Stimulated activated effector memory CD8-positive, alpha-beta T cell treated with anti-CD3 and anti-CD28 coated beads, Interleukin-12 subunit alpha, Interleukin-12 subunit beta, amount 100 ng/mL, for 72 hours (primary cell): ENCODE measurements at regions not wholly inside any gene's neighbourhood (a gene's known extent, or its start where the extent isn't known, plus 50 kb on each side); places are given as distances from the start of the nearest gene placed in this dataset.
"Not testable (repeated sequence)": the region's sequence is repeated elsewhere in the genome, so short reads cannot be mapped to it uniquely, and the experiment has no call there.

ENCODE experiments used
- ATAC-seq: fragments of 150-1000 bp; cut with Tn5 transposase; 2 replicates; pipeline ENCODE4 v1.10.0; 2021
- DNase-seq, 2 donors: peaks; one replicate each; pipeline ENCODE4 v3.0.0; 2021 to 2022; ENCODE audit warnings: low spot score in 2 of 2
- H3K27ac Mint-ChIP-seq: one replicate; pipeline ENCODE4 v1.8.0; 2022; ENCODE audit warnings: mild to moderate bottlenecking, mixed read lengths
- H3K36me3 Mint-ChIP-seq: one replicate; pipeline ENCODE4 v1.8.0; 2022; ENCODE audit warnings: mild to moderate bottlenecking, mixed read lengths
- H3K4me1 Mint-ChIP-seq: one replicate; pipeline ENCODE4 v1.8.0; 2022; ENCODE audit warnings: mixed read lengths
- H3K4me3 Mint-ChIP-seq: one replicate; pipeline ENCODE4 v1.8.0; 2022; ENCODE audit warnings: mild to moderate bottlenecking, mixed read lengths
- H3K9me3 Mint-ChIP-seq: one replicate; pipeline ENCODE4 v1.8.0; 2022; ENCODE audit warnings: mixed read lengths

DNA sequence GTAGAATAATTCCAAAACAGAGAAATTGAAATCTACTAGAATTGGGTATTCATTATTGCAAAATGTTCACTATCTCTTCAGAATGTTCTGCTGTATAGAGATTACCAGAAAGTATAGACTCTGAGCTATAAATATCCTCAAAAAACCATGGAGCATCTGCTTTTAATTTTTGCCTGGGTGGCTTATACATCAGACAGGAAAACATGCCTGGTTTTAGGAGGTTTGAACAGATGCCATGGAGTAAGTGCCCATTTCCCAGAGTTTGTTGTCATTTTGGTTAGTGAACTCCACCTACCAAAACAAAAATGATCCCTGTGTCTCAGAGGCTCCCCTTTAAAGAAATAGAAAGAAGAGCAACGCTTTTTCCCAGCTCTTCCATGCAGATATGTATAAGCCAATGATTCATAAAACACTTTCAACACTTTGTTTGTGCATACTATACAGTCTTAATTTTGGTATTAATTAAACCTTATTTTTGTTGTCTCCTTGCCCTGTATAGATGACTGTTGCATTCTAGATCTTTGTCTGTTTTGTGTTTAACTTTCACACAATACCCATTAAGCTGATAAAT, 68.7 kb downstream of the MEPE start:
- no peak overlapping the region for H3K27ac Mint-ChIP-seq
- peaks cover 9% of the 10 kb centered on the region for H3K4me1 Mint-ChIP-seq
- ATAC-seq, result no peak
- no peaks in the 10 kb centered on the region for H3K36me3 Mint-ChIP-seq
- no peaks in the 10 kb centered on the region for H3K9me3 Mint-ChIP-seq
- no peak for DNase-seq
- H3K4me3 Mint-ChIP-seq, result no peak overlapping the region

DNA sequence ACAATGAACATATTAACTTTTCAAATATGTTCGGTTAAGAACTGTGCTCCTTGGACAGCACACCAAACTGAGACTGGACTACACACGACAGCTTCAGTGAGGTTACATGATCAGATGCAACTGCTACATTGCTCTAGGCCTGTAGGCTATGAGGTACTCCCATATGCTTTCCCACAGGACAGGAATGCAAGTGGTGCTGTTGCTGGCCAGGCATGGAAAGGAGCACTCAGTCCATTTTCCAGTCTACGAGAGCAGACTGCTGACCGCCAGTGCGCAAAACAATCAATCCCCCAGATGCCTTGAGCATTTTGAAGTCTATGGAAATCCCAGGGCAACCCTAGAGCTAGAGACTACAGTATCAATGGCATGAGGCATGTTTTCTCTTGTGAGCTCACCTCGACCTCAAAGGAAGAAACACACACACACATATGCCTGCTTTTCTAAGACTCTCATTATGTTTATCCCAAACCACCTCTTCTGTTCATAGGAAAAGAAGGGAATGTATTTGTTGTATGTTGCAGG, 70.8 kb upstream of the SPP1 start:
- no peak overlapping the region for H3K27ac Mint-ChIP-seq
- no peak for ATAC-seq
- no peak overlapping the region for H3K4me3 Mint-ChIP-seq
- H3K4me1 Mint-ChIP-seq, result no peaks in the 10 kb centered on the region
- H3K9me3 Mint-ChIP-seq, result no peaks in the 10 kb centered on the region
- no peak for DNase-seq
- no peaks in the 10 kb centered on the region for H3K36me3 Mint-ChIP-seq

DNA sequence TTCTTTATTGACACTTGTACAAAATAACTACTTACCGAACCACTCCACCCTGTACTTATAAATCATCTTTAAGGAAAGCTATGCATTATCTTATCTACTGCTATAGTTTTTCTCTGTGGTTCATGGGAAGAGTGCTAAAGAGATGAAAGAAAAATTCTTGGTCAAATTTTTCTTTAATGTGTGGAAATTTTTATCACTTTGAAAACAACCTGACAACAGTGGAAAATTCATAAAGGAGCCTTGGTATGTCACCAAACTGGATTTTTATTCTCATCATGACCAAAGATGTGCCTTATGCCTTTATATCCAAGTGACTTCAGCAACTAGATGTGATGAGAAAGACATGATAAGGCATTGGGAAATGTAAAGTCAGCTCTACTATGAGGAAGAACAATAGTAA, 67.2 kb upstream of the SPP1 start:
- DNase-seq, result no peak
- no peaks in the 10 kb centered on the region for H3K4me1 Mint-ChIP-seq
- no peaks in the 10 kb centered on the region for H3K36me3 Mint-ChIP-seq
- no peaks in the 10 kb centered on the region for H3K9me3 Mint-ChIP-seq
- no peak for ATAC-seq
- no peak overlapping the region for H3K4me3 Mint-ChIP-seq
- no peak overlapping the region for H3K27ac Mint-ChIP-seq

DNA sequence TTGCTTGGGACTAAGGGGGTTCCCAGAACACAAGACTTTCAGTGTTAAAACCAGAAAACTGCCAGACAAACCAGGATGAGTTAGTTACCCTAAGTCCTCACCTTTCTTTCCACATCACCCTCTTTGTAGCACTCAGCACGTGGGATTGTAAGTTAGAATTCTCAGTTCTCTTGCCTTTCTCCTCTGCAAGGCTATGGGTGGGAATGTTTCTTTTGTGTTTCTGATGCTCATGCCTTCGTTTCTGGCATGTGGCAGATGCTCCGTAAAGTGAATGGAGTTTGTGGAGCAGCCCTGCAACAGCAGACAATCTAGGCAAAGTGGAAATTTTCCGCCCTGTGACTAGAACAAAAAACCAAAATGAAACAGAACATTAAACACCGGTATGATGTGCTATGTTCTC, 64.7 kb upstream of the SPP1 start:
- no peaks in the 10 kb centered on the region for H3K36me3 Mint-ChIP-seq
- H3K4me1 Mint-ChIP-seq, result no peaks in the 10 kb centered on the region
- no peak overlapping the region for H3K27ac Mint-ChIP-seq
- DNase-seq (no peak), ATAC-seq (no peak)
- no peak overlapping the region for H3K4me3 Mint-ChIP-seq
- H3K9me3 Mint-ChIP-seq, result no peaks in the 10 kb centered on the region

DNA sequence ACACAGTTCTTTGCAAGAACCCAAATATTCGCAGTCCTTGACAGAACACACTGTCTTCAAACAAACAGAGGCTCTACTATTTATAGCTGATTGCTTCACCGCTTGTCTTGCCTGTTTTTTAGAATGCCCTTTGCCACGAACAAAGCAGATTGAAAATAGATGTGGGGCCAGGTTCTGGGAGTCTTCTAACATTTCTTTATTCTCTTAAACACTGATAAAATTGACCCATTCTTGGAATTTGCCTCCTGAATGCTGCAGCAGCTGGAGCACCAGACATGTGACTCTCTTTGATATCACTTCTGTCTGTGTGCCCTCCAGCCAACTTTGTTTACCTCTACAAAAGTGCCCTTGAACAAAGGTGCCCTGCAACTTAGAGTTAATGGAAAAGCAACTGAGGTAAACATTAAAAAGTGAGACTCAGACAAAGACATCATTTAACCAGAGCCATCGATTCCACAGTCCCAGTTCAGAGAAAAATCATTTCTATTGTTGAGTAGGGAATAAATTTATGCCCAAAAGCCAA, 64.2 kb upstream of the SPP1 start:
- DNase-seq (no peak), ATAC-seq (no peak)
- H3K9me3 Mint-ChIP-seq, result no peaks in the 10 kb centered on the region
- no peaks in the 10 kb centered on the region for H3K36me3 Mint-ChIP-seq
- no peak overlapping the region for H3K4me3 Mint-ChIP-seq
- H3K27ac Mint-ChIP-seq, result no peak overlapping the region
- H3K4me1 Mint-ChIP-seq, result no peaks in the 10 kb centered on the region

DNA sequence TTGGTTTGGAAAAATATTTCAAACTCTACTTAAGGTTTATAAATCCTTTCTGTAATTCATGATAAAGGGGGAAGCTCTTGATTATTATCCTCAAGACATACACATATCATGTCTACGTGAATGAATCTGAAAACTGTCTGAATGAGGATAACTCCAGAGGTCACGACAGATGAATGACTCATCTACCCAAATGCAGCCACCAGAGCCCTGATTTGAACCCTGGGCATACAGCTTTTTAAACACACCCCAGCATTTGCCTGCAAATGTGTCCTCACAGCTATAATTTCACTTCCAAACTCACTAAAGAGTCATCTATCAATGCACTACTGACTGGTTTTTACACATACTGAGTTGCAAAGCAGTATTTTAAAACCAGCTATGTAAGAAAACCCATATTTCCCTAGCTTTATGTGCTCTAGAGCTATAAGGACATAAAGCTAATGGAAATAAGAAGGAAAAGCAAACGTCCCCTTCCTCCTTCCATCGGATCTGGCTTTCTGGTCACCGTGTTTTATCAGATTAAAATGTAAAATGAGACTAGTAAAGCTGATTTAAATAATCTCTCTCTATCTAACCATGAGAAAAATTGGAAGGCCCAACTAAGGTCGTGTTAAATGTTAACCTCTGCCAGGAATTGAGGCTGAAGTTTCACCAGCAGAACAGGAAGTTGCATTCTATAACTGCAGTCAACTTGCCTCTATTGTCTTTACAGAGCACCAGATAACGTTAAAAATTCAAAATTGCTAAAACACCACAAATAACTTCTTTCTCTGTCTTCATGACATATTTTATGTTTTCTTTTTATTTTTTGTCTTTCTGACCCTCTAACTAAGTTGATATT, 63.1 kb upstream of the SPP1 start:
- Mint-ChIP-seq H3K4me1 (no peaks in the 10 kb centered on the region), H3K4me3 (no peak overlapping the region), H3K36me3 (no peaks in the 10 kb centered on the region), H3K27ac (no peak overlapping the region), H3K9me3 (no peaks in the 10 kb centered on the region)
- ATAC-seq (peak; percentile 52), DNase-seq (no peak)

DNA sequence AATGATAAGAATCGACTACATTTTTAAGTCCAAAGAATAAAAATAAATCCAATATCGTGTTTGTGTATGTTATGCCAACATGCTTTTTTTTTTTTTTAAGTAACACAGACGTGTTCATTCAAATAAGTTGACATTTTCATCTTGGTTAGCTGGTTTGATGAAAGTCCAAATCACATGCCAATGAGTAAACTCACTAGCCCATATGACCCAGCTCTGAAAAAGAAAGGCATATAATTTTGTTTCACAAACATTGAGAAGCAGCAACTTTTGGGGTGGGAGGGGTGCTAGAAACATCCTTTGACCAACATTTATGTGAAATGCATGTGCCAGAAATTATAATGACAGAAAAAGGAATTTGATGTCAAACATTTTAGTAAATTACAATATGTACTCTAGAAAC, 61.6 kb upstream of the SPP1 start:
- no peak overlapping the region for H3K27ac Mint-ChIP-seq
- DNase-seq, result no peak
- no peak for ATAC-seq

DNA sequence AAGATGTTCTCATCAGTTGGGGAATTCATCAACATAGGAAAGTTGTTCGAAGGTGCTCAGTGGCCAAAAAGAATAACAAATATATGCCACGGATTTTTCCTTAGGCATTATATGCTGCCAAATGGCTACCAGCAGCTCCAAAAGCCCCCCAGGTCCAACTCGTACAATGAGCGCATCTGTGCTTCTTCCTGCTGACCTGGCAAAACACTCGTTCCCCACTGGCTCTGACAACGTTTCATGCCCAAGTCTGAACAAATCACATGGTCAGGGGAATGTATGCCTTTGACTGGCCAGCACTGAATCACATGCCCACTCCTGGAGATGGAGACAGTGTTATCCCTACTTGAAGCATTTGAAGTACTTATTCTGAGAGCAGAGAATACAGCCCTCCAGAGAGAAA, 59.9 kb upstream of the SPP1 start:
- DNase-seq, result no peak
- Mint-ChIP-seq H3K4me3 (no peak overlapping the region), H3K9me3 (no peaks in the 10 kb centered on the region), H3K27ac (no peak overlapping the region), H3K4me1 (no peaks in the 10 kb centered on the region), H3K36me3 (no peaks in the 10 kb centered on the region)
- ATAC-seq, result no peak

More for the DNA sequence above, 61.6 kb upstream of the SPP1 start:
- H3K36me3 Mint-ChIP-seq, result no peaks in the 10 kb centered on the region
- no peaks in the 10 kb centered on the region for H3K9me3 Mint-ChIP-seq
- no peak overlapping the region for H3K4me3 Mint-ChIP-seq
- H3K4me1 Mint-ChIP-seq, result no peaks in the 10 kb centered on the region

DNA sequence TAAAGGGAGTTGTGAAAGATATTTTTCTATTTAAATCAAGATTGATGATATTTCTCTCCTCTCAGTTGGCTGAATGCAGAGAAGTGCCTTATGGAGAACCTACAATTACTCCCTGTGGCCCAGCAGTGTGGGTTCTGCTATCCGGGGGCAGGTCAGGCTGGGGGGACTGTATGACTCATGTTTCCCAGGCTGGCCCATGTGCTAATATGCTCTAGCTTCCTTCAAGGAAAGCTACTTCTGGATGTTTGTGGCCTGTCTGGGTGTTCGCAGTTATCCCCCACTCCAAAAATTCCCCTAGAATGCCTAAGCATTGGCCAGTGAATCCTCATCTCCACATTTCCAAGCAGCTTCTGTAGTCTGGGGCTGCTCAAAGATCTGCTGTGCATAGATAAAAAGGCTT, 58.9 kb upstream of the SPP1 start:
- Mint-ChIP-seq H3K36me3 (no peaks in the 10 kb centered on the region), H3K27ac (no peak overlapping the region), H3K4me1 (no peaks in the 10 kb centered on the region), H3K4me3 (no peak overlapping the region), H3K9me3 (no peaks in the 10 kb centered on the region)
- DNase-seq (no peak), ATAC-seq (no peak)

DNA sequence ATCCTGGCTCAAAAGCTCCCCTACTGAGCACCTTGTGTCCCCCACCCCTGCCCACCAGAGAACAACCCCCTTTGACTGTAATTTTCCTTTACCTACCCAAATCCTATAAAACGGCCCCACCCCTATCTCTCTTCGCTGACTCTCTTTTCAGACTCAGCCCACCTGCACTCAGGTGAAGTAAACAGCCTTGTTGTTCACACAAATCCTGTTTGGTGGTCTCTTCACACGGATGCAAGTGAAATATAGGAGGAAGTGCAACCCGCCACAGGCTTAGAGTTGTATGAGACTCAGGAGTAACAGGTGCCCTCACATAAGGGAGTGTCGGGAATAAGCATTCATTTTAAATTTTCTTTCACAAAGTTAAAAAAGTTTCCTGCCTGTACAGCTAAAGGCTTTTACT, 57.6 kb upstream of the SPP1 start:
- not testable (repeated sequence) for DNase-seq, H3K36me3 Mint-ChIP-seq, ATAC-seq, H3K27ac Mint-ChIP-seq, H3K9me3 Mint-ChIP-seq, H3K4me1 Mint-ChIP-seq, H3K4me3 Mint-ChIP-seq

DNA sequence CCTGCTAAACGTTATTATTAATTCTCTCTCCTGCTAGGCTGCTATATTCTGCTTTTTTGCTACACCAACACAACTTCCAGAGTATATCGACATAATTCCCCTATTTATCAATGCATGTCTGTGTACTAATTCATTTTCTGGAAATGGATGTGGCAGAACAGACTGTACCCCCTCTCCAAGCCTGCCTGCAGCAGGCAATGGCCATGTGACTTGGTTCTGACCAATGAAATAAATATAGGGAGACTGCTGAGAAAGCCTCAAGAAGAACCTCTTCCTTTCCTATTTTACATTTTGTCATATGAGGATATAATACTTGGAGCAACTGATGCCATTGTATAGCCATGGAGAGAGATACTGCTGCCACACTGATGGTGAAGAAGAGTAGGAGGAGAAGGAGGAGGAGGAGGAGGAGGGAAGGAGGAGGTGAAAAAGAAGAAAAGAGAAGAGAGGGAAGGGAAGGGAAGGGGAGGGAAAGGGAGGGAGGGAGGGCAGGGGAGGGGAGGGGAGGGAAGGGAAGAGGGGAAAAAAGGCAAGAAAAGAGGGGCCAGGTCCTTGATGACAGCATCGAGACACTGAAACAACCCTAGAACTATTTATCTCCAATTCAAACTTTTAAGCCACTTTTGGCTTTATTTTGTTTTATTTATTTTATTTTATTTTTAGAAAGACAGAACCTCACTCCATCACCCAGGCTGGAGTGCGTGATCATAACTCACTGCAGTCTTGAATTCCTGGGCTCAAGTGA, 57.0 kb upstream of the SPP1 start:
- Mint-ChIP-seq H3K36me3 (no peaks in the 10 kb centered on the region), H3K27ac (no peak overlapping the region), H3K4me1 (no peaks in the 10 kb centered on the region), H3K4me3 (no peak overlapping the region), H3K9me3 (no peaks in the 10 kb centered on the region)
- no peak for ATAC-seq
- no peak for DNase-seq

DNA sequence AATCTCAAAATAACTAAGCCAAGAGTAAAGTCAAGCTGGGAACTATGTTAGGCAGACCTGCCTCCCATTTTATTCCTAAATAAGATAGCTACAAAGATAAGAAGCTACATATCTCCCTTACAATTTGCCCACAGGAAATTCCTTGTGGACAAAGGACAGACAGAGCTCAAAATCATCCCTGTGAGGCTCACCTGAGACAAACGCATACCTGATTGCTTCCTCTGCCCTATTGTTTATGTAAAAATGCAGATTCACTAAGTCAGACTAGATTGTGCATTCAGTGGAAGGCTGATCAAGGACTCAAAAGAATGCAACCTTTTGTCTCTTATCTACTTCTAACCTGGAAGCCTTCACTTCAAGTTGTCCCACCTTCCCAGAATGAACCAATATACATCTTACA, 56.2 kb upstream of the SPP1 start:
- not testable (repeated sequence) for ATAC-seq, H3K36me3 Mint-ChIP-seq, H3K4me3 Mint-ChIP-seq, H3K4me1 Mint-ChIP-seq, DNase-seq, H3K27ac Mint-ChIP-seq, H3K9me3 Mint-ChIP-seq

DNA sequence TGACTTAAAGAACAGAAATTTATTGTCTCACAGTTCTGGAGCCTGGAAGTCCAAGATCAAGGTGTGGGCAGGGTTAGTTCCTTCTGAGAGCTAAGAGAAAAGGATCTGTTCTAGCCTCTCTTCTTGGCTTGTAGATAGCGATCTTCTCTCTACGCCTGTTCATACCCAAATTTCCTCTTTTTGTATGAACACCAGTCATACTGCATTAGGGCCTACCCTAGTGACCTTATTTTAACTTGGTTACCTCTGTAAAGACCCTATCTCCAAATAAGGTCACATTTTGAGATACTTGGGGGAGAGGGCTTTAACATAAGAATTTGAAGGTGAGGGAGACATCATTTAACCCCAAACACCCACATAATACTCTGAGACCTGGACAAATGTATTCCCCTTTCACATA, 55.6 kb upstream of the SPP1 start:
- H3K9me3 Mint-ChIP-seq, result no peaks in the 10 kb centered on the region
- no peaks in the 10 kb centered on the region for H3K4me1 Mint-ChIP-seq
- ATAC-seq, result no peak
- no peaks in the 10 kb centered on the region for H3K36me3 Mint-ChIP-seq
- no peak overlapping the region for H3K4me3 Mint-ChIP-seq
- DNase-seq, result no peak
- H3K27ac Mint-ChIP-seq, result no peak overlapping the region

DNA sequence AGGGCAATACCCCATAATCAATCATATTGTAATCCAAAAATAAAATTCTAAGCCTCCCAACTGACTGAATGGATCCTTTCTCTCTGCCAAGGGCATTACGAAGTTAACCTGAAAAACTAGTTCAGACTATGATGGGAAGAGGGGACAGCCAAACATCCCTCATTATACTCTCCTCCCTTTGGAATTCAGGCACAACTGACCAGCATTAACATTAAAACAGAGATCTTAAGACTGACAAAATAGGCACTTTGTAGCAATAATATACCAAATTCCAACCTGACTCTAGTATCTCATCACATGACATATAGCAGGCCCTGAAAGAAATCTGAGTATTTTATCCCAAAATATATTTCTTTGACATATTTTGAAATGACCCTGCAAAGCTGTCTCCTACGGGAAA, 55.0 kb upstream of the SPP1 start:
- Mint-ChIP-seq H3K9me3 (no peaks in the 10 kb centered on the region), H3K4me1 (no peaks in the 10 kb centered on the region), H3K4me3 (no peak overlapping the region)

DNA sequence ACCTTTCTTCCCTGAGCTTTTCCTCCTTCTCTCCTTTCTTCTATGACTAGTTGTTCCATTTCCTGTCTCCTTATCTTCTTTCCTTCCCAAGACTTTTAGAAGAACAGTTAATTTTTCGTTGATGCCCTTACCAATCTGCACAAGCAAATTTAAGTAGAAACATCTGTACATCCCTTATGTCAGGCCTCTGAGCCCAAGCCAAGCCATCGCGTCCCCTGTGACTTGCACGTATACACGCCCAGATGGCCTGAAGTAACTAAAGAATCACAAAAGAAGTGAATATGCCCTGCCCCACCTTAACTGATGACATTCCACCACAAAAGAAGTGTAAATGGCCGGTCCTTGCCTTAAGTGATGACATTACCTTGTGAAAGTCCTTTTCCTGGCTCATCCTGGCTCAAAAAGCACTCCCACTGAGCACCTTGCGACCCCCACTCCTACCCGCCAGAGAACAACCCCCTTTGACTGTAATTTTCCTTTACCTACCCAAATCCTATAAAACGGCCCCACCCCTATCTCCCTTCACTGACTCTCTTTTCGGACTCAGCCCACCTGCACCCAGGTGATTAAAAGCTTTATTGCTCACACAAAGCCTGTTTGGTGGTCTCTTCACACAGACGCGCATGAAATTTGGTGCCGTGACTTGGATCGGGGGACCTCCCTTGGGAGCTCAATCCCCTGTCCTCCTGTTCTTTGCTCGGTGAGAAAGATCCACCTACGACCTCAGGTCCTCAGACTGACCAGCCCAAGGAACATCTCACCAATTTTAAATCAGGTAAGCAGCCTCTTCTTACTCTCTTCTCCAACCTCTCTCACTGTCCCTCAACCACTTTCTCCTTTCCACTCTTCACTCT, 53.7 kb upstream of the SPP1 start:
- H3K27ac Mint-ChIP-seq, H3K36me3 Mint-ChIP-seq, DNase-seq, H3K4me3 Mint-ChIP-seq, H3K4me1 Mint-ChIP-seq, H3K9me3 Mint-ChIP-seq, ATAC-seq: not testable (repeated sequence)

More for the DNA sequence above, 55.0 kb upstream of the SPP1 start:
- Mint-ChIP-seq H3K36me3 (no peaks in the 10 kb centered on the region), H3K27ac (no peak overlapping the region)
- no peak for ATAC-seq
- no peak for DNase-seq
